Mesothelial cell of epicardium (in vitro differentiated cells): ENCODE measurements at regions not wholly inside any gene's neighbourhood (a gene's known extent, or its start where the extent isn't known, plus 50 kb on each side); places are given as distances from the start of the nearest gene placed in this dataset.

Experiments used
- DNase-seq, 2 experiments: peaks; one replicate each; pipeline ENCODE4 v3.0.0; 2021; ENCODE audit warnings: low spot score in 2 of 2; ENCODE audit not compliant: unreplicated experiment in 2 of 2
- H3K27ac Mint-ChIP-seq: 2 replicates; pipeline ENCODE4 v1.8.0; 2021; ENCODE audit warnings: mixed read lengths
- H3K27me3 Mint-ChIP-seq: 2 replicates; pipeline ENCODE4 v1.8.0; 2021; ENCODE audit warnings: low read depth, mixed read lengths
- H3K36me3 Mint-ChIP-seq: 2 replicates; pipeline ENCODE4 v1.8.0; 2021; ENCODE audit warnings: mixed read lengths
- H3K4me1 Mint-ChIP-seq: 2 replicates; pipeline ENCODE4 v1.8.0; 2021; ENCODE audit warnings: mixed read lengths
- H3K4me3 Mint-ChIP-seq: 2 replicates; pipeline ENCODE4 v1.8.0; 2021; ENCODE audit warnings: mild to moderate bottlenecking, moderate library complexity, mixed read lengths
- H3K9me3 Mint-ChIP-seq: 2 replicates; pipeline ENCODE4 v1.8.0; 2021; ENCODE audit warnings: mixed read lengths
- TF ChIP-seq, protein P1 (sequence below): fragments of 200-600 bp; sonication (generic); IDR thresholded peaks from one replicate; pipeline ENCODE4 v1.5.0; 2021; ENCODE audit warnings: antibody characterized with exemption; ENCODE audit not compliant: unreplicated experiment

DNA sequence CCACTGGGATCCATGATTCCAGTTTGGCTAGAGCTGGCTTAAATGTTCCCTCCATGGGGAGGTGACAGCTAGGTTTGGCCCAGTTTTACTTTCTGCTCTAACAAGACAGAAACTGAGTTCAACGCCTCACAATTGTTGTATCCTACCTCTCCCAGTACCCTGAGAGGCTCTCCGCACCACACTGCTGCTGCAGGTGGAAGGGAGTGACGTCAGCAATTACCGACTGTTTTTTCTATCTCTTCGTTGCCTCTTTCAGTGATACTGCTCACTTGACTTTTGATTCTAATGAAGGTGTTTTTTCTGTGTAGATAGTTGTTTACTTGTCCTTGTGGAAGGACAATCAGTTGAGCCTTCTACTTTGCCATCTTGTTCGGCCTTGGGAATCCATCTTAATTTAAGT, 204.9 kb upstream of the DUSP10 start:
- no peak overlapping the region for H3K27ac Mint-ChIP-seq
- no peaks in the 10 kb centered on the region for H3K27me3 Mint-ChIP-seq
- H3K4me1 Mint-ChIP-seq, result no peaks in the 10 kb centered on the region
- H3K4me3 Mint-ChIP-seq, result no peak overlapping the region
- H3K36me3 Mint-ChIP-seq, result no peaks in the 10 kb centered on the region
- DNase-seq, result no peak
- H3K9me3 Mint-ChIP-seq, result peaks cover 37% of the 10 kb centered on the region
- TF ChIP-seq, protein P1, sequence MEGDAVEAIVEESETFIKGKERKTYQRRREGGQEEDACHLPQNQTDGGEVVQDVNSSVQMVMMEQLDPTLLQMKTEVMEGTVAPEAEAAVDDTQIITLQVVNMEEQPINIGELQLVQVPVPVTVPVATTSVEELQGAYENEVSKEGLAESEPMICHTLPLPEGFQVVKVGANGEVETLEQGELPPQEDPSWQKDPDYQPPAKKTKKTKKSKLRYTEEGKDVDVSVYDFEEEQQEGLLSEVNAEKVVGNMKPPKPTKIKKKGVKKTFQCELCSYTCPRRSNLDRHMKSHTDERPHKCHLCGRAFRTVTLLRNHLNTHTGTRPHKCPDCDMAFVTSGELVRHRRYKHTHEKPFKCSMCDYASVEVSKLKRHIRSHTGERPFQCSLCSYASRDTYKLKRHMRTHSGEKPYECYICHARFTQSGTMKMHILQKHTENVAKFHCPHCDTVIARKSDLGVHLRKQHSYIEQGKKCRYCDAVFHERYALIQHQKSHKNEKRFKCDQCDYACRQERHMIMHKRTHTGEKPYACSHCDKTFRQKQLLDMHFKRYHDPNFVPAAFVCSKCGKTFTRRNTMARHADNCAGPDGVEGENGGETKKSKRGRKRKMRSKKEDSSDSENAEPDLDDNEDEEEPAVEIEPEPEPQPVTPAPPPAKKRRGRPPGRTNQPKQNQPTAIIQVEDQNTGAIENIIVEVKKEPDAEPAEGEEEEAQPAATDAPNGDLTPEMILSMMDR, result no peak

DNA sequence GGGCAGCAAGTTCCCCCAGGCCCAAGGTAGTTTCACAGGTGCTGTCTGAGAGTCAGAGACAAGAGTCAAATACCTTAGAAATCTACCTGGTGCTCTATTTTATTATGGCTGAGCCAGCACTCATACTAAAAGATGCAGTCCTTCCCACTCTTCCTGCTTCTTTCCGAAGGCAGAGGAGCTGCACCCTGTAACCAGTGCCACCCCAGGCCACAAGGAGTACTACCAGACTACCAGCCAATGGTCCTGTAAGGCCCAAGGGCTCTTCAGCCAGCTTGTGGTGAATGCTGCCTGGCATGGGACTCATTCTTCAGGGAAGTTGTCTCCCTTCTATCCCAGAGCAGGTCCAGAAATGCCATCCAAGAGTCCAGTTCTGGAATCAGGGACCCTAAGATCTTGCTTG, 203.8 kb upstream of the DUSP10 start:
- TF ChIP-seq, protein P1, result no peak
- DNase-seq, result no peak
- Mint-ChIP-seq H3K4me1 (no peaks in the 10 kb centered on the region), H3K4me3 (no peak overlapping the region), H3K36me3 (no peaks in the 10 kb centered on the region), H3K27me3 (no peaks in the 10 kb centered on the region), H3K27ac (no peak overlapping the region), H3K9me3 (peaks cover 37% of the 10 kb centered on the region)

DNA sequence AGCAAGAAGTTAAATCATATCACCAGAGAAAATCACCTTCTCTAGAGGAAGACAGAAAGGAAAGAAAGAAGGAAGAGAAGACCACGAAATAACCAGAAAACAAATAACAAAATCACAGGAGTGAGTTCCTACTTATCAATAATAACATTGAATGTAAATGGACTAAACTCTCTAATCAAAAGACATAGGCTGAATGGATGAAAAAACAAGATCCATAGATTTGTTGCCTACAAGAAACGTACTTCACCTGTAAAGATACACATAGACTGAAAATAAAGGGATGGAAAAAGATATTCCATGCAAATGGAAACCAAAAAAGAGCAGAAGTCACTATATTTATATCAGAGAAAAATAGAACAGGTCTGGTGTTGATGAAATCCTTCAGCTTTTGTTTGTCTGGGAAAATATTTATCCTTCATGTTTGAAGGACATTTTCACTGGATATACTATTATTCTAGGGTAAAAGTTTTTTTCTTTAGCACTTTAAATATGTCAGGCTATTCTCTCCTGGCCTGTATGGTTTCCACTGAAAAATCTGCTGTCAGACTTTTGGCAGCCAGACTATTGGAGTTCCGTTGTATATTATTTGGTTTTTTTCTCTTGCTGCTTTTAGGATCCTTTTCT, 202.5 kb upstream of the DUSP10 start:
- H3K4me1 Mint-ChIP-seq, result no peaks in the 10 kb centered on the region
- no peak overlapping the region for H3K4me3 Mint-ChIP-seq
- H3K27me3 Mint-ChIP-seq, result no peaks in the 10 kb centered on the region
- H3K27ac Mint-ChIP-seq, result no peak overlapping the region
- TF ChIP-seq, protein P1, result no peak
- DNase-seq, result no peak
- H3K9me3 Mint-ChIP-seq, result peaks cover 36% of the 10 kb centered on the region
- H3K36me3 Mint-ChIP-seq, result no peaks in the 10 kb centered on the region

DNA sequence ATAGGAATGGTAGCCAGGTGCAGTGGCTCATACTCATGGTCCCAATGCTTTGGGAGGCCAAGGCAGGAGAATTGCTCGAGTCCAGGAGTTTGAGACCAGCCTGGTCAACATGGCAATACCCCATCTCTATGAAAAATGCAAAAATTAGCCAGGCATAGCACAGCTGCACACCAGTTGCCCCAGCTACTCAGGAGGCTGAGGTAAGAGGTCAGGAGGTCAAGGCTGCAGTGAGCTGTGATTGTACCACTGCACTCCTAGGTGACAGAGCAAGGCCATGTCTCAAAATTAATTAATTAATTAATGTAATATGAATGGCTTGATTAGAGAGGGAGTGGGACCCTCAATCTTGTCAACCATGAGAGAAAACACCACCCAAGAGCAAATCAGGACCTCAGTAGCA, 198.7 kb upstream of the DUSP10 start:
- DNase-seq, result no peak
- H3K36me3 Mint-ChIP-seq, result no peaks in the 10 kb centered on the region
- no peaks in the 10 kb centered on the region for H3K27me3 Mint-ChIP-seq
- TF ChIP-seq, protein P1, result no peak
- no peak overlapping the region for H3K27ac Mint-ChIP-seq
- H3K4me1 Mint-ChIP-seq, result no peaks in the 10 kb centered on the region
- no peak overlapping the region for H3K4me3 Mint-ChIP-seq
- H3K9me3 Mint-ChIP-seq, result peaks cover 19% of the 10 kb centered on the region

DNA sequence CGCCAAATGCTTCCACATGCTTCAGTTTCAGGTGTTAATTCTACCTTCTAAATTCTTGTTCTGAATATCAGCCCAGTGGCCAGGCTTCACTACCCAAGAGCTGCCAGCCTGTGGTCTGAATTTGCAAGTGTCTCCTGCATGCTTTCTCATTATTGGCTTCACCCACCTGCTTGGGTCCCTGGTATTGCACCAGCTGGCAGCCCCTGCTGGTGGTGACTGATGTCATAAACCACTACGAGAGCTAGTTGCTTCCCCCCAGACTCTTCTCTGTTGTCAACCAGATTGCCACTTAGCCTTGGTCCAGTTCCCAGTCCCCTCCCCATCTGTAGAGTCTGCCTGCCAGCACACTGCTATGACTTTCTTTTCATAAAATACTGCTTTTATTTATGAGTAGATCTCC, 197.7 kb upstream of the DUSP10 start:
- Mint-ChIP-seq H3K9me3 (peaks cover 15% of the 10 kb centered on the region), H3K27ac (no peak overlapping the region), H3K36me3 (no peaks in the 10 kb centered on the region), H3K27me3 (no peaks in the 10 kb centered on the region), H3K4me1 (no peaks in the 10 kb centered on the region), H3K4me3 (no peak overlapping the region)
- no peak for DNase-seq
- TF ChIP-seq, protein P1, result no peak
